Omental fat pad (tissue), 3 donors: ENCODE measurements at regions not wholly inside any gene's neighbourhood (a gene's known extent, or its start where the extent isn't known, plus 50 kb on each side); places are given as distances from the start of the nearest gene placed in this dataset.

Experiments used
- ATAC-seq: fragments of 150-250 bp; one replicate; pipeline ENCODE4 v1.9.1; 2016; ENCODE audit warnings: mild to moderate bottlenecking, moderate library complexity; ENCODE audit not compliant: low FRiP score
- DNase-seq: peaks from one replicate; pipeline ENCODE4 v3.0.0-alpha.2; 2019; ENCODE audit warnings: low spot score
- CTCF ChIP-seq, 3 donors: fragments of 450-650 bp; IDR thresholded peaks; one replicate each; pipeline ENCODE4 v1.5.1; 2016 to 2017; ENCODE audit warnings: antibody characterized with exemption in 3 of 3, mild to moderate bottlenecking in 3 of 3, moderate library complexity in 2 of 3

- ATAC-seq: no peak
- TF ChIP-seq CTCF (IDR thresholded peaks at IDR 0.05): no peak
- DNase-seq: no peak
Measured at GRCh38 chr2:196482119-196483065, 157.1 kb upstream of the CCDC150 start.

GRCh38 chr2:196486146-196486545 lies 153.4 kb upstream of the CCDC150 start:
- ATAC-seq (no peak), DNase-seq (no peak)
- no peak for TF ChIP-seq CTCF (IDR thresholded peaks at IDR 0.05)

GRCh38 chr2:196487417-196487816 lies 152.1 kb upstream of the CCDC150 start:
- DNase-seq (no peak), ATAC-seq (no peak)
- TF ChIP-seq CTCF (IDR thresholded peaks at IDR 0.05): no peak

GRCh38 chr2:196489371-196489770 lies 150.1 kb upstream of the CCDC150 start:
- no peak for TF ChIP-seq CTCF (IDR thresholded peaks at IDR 0.05)
- no peak for ATAC-seq
- DNase-seq: no peak

- ATAC-seq (no peak), DNase-seq (no peak)
- no peak for TF ChIP-seq CTCF (IDR thresholded peaks at IDR 0.05)
Measured at GRCh38 chr2:196492946-196493345, 146.6 kb upstream of the CCDC150 start.

- TF ChIP-seq CTCF (IDR thresholded peaks at IDR 0.05): no peak
- ATAC-seq: no peak
Measured at GRCh38 chr2:196498962-196499361, 140.6 kb upstream of the CCDC150 start.

GRCh38 chr2:196499686-196500085 lies 139.8 kb upstream of the CCDC150 start:
- no peak for TF ChIP-seq CTCF (IDR thresholded peaks at IDR 0.05)
- ATAC-seq (no peak), DNase-seq (no peak)

More at GRCh38 chr2:196498962-196499361, 140.6 kb upstream of the CCDC150 start:
- DNase-seq: no peak
